ENCODE measurements at regions not wholly inside any gene's neighbourhood (a gene's known extent, or its start where the extent isn't known, plus 50 kb on each side); places are given as distances from the start of the nearest gene placed in this dataset.

- TF ChIP-seq CTCF (IDR thresholded peaks at IDR 0.05) (peak in 4 of 6 experiments; percentile 16 to 40 (median 24)), POLR2A (IDR thresholded peaks at IDR 0.05) (no peak), POLR2AphosphoS5 (IDR thresholded peaks at IDR 0.05) (no peak), EP300 (IDR thresholded peaks at IDR 0.05) (no peak)
Measured at GRCh38 chr3:163056874-163057497, 1560.4 kb downstream of the OTOL1 start.

All from upper lobe of left lung (tissue), 4 donors.